DND-41 (cell line): ENCODE measurements at regions not wholly inside any gene's neighbourhood (a gene's known extent, or its start where the extent isn't known, plus 50 kb on each side); places are given as distances from the start of the nearest gene placed in this dataset.
"Not testable (repeated sequence)": the region's sequence is repeated elsewhere in the genome, so short reads cannot be mapped to it uniquely, and the experiment has no call there.

Source experiments
- ATAC-seq: fragments of 200-7000 bp; cut with Tn5 transposase; 3 replicates; pipeline ENCODE4 v1.9.1; 2021; ENCODE audit warnings: low read depth; ENCODE audit not compliant: insufficient read depth
- DNase-seq: peaks from one replicate; pipeline ENCODE4 v3.0.0-alpha.2; 2020
- H2AFZ ChIP-seq: 2 replicates; pipeline ENCODE4 v1.6.0; 2012; ENCODE audit warnings: low read depth, low read length
- H3K27ac ChIP-seq: 2 replicates; pipeline ENCODE4 v1.5.1; 2012; ENCODE audit warnings: low read length, inconsistent platforms
- H3K27me3 ChIP-seq: fragments of 200-600 bp; sonication (generic); 2 replicates; pipeline ENCODE4 v1.6.0; 2012; ENCODE audit warnings: low read length, mild to moderate bottlenecking, inconsistent platforms; ENCODE audit not compliant: insufficient read depth, poor library complexity
- H3K36me3 ChIP-seq: 2 replicates; pipeline ENCODE4 v1.5.1; 2012; ENCODE audit warnings: low read length, inconsistent platforms; ENCODE audit not compliant: insufficient read depth
- H3K4me1 ChIP-seq: 2 replicates; pipeline ENCODE4 v1.5.1; 2012; ENCODE audit warnings: mild to moderate bottlenecking, low read length; ENCODE audit not compliant: insufficient read depth
- H3K4me2 ChIP-seq: 2 replicates; pipeline ENCODE4 v1.6.0; 2012; ENCODE audit warnings: mild to moderate bottlenecking, moderate library complexity, low read length, inconsistent platforms; ENCODE audit not compliant: insufficient read depth
- H3K4me3 ChIP-seq, 2 experiments: fragments of 200-600 bp in 1 of 2; shearing (Covaris generic) in 1 of 2; 2 replicates each; pipeline ENCODE4 v1.5.1; 2012 to 2016; ENCODE audit warnings: inconsistent platforms in 2 of 2, low read length in 2 of 2, mild to moderate bottlenecking in 2 of 2, low read depth in 1 of 2, moderate library complexity in 1 of 2
- H3K79me2 ChIP-seq: 2 replicates; pipeline ENCODE4 v1.6.0; 2012; ENCODE audit warnings: low read length, inconsistent platforms; ENCODE audit not compliant: insufficient read depth
- H3K9ac ChIP-seq: 2 replicates; pipeline ENCODE4 v1.6.0; 2012; ENCODE audit warnings: low read depth, mild to moderate bottlenecking, inconsistent platforms, low read length, moderate library complexity
- H3K9me3 ChIP-seq: 2 replicates; pipeline ENCODE4 v1.5.1; 2012; ENCODE audit warnings: low read length, moderate library complexity, mild to moderate bottlenecking, inconsistent platforms; ENCODE audit not compliant: insufficient read depth, severe bottlenecking
- H4K20me1 ChIP-seq: 2 replicates; pipeline ENCODE4 v1.6.0; 2012; ENCODE audit warnings: low read length; ENCODE audit not compliant: insufficient read depth
- CTCF ChIP-seq: IDR thresholded peaks from 2 replicates; pipeline ENCODE4 v1.5.1; 2012; ENCODE audit warnings: borderline replicate concordance, low read length, moderate library complexity, mild to moderate bottlenecking; ENCODE audit not compliant: poor library complexity, severe bottlenecking; ENCODE audit errors: extremely low read depth
- EZH2 ChIP-seq: IDR thresholded peaks from 3 replicates; pipeline ENCODE4 v1.6.1; 2012; ENCODE audit warnings: borderline replicate concordance, low read depth, mild to moderate bottlenecking, moderate library complexity, low read length, inconsistent platforms; ENCODE audit not compliant: severe bottlenecking

GRCh38 chr2:150802635-150803034 lies 315.2 kb upstream of the RND3 start:
- Histone ChIP-seq H2AFZ (no peak overlapping the region), H3K9ac (no peak overlapping the region), H4K20me1 (no peaks in the 10 kb centered on the region), H3K4me2 (no peak overlapping the region), H3K9me3 (no peaks in the 10 kb centered on the region), H3K4me3 (no peak overlapping the region), H3K36me3 (no peaks in the 10 kb centered on the region), H3K27ac (no peak overlapping the region), H3K79me2 (no peaks in the 10 kb centered on the region), H3K27me3 (no peaks in the 10 kb centered on the region), H3K4me1 (no peaks in the 10 kb centered on the region)
- no peak for DNase-seq
- no peak for ATAC-seq
- TF ChIP-seq CTCF (no peak), EZH2 (no peak)

- H3K27ac ChIP-seq, H4K20me1 ChIP-seq, H3K4me2 ChIP-seq, H3K4me3 ChIP-seq, H3K4me1 ChIP-seq, H3K9ac ChIP-seq, H2AFZ ChIP-seq, ATAC-seq, H3K79me2 ChIP-seq, H3K36me3 ChIP-seq, H3K9me3 ChIP-seq, H3K27me3 ChIP-seq, DNase-seq: not testable (repeated sequence)
Observed at GRCh38 chr2:150796236-150796635, 308.8 kb upstream of the RND3 start.

GRCh38 chr2:150792780-150793300 lies 305.4 kb upstream of the RND3 start:
- H3K4me1 ChIP-seq, result no peaks in the 10 kb centered on the region
- no peak for TF ChIP-seq EZH2
- no peak for TF ChIP-seq CTCF
- no peak for ATAC-seq
- H3K9me3 ChIP-seq, result peaks cover 7% of the 10 kb centered on the region
- no peaks in the 10 kb centered on the region for H3K79me2 ChIP-seq
- no peaks in the 10 kb centered on the region for H3K36me3 ChIP-seq
- H2AFZ ChIP-seq, result no peak overlapping the region
- no peaks in the 10 kb centered on the region for H4K20me1 ChIP-seq
- no peak overlapping the region for H3K4me2 ChIP-seq
- DNase-seq, result no peak
- no peaks in the 10 kb centered on the region for H3K27me3 ChIP-seq
- H3K27ac ChIP-seq, result no peak overlapping the region
- no peak overlapping the region for H3K4me3 ChIP-seq
- no peak overlapping the region for H3K9ac ChIP-seq

- TF ChIP-seq CTCF (no peak), EZH2 (no peak)
- DNase-seq (no peak), ATAC-seq (no peak)
- H3K27ac ChIP-seq, result no peak overlapping the region
- H3K27me3 ChIP-seq, result no peaks in the 10 kb centered on the region
- H3K9me3 ChIP-seq, result peaks cover 7% of the 10 kb centered on the region
- no peaks in the 10 kb centered on the region for H3K79me2 ChIP-seq
- H4K20me1 ChIP-seq, result no peaks in the 10 kb centered on the region
- no peaks in the 10 kb centered on the region for H3K36me3 ChIP-seq
- H3K4me1 ChIP-seq, result no peaks in the 10 kb centered on the region
- no peak overlapping the region for H2AFZ ChIP-seq
- H3K4me3 ChIP-seq, result no peak overlapping the region
- no peak overlapping the region for H3K4me2 ChIP-seq
- no peak overlapping the region for H3K9ac ChIP-seq
Observed at GRCh38 chr2:150791567-150791966, 304.1 kb upstream of the RND3 start.
